ENCODE measurements at regions not wholly inside any gene's neighbourhood (a gene's known extent, or its start where the extent isn't known, plus 50 kb on each side); places are given as distances from the start of the nearest gene placed in this dataset.
A peak's percentile ranks its signal among the peaks of the same experiment; 100 is the strongest.

DNA sequence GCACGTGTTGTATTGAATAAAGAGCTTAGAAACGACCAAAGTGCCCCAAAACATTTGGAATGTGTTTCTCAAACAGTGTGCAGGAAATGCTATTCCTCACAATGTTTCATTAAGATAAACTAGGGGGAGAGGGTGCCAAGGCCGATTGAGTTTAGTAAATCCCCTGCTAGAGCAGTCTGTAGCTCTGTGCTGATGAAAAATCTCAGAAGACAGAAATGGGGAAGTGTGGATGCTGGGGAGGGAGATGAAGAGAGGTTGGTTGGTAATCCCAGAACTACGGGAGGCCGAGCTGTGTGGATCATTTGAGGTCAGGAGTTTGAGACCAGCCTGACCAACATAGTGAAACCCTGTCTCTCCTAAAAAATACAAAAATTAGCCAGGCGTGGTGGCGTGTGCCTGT, 121.2 kb downstream of the FOXB1 start:
- Histone ChIP-seq H3K4me3 (no peak overlapping the region), H3K36me3 (no peaks in the 10 kb centered on the region), H3K27ac (no peak overlapping the region), H3K4me1 (peaks cover 5 to 6% of the 10 kb centered on the region in 2 donors), H3K27me3 (no peaks in the 10 kb centered on the region), H3K9me3 (no peaks in the 10 kb centered on the region)
- TF ChIP-seq POLR2A (IDR thresholded peaks at IDR 0.05), result no peak
- TF ChIP-seq, protein P1, sequence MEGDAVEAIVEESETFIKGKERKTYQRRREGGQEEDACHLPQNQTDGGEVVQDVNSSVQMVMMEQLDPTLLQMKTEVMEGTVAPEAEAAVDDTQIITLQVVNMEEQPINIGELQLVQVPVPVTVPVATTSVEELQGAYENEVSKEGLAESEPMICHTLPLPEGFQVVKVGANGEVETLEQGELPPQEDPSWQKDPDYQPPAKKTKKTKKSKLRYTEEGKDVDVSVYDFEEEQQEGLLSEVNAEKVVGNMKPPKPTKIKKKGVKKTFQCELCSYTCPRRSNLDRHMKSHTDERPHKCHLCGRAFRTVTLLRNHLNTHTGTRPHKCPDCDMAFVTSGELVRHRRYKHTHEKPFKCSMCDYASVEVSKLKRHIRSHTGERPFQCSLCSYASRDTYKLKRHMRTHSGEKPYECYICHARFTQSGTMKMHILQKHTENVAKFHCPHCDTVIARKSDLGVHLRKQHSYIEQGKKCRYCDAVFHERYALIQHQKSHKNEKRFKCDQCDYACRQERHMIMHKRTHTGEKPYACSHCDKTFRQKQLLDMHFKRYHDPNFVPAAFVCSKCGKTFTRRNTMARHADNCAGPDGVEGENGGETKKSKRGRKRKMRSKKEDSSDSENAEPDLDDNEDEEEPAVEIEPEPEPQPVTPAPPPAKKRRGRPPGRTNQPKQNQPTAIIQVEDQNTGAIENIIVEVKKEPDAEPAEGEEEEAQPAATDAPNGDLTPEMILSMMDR (IDR thresholded peaks at IDR 0.05 in 4 of 5, conservative IDR thresholded peaks at IDR 0.05 in 1 of 5), result no peak
- DNase-seq (no peak), ATAC-seq (no peak)
- in situ Hi-C loops (cut with MboI; ENCODE audit: low sequenced_read_pairs in 4 of 4) (no loop called here), intact Hi-C loops (cut with DNase I; ENCODE audit: low total_unique reads) (no loop called here)

DNA sequence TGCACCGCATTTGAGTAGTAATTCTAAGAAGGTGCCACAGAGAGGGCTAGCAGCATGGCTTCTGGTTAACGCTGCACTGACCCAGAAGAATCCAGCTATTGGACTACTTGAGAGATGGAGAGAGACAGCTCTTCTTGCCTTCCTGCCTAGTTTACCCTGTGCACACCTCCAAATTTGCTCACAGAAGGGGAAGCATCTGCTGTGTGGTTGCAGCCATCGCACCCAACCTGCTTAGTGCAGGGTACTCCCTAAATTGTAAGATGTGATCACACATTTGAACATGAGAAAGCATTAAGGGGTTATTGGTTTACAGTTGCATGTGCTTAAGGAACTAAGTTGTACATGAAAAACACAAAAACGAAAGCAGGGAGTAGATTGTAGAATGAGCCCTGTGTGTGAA, 122.1 kb downstream of the FOXB1 start:
- TF ChIP-seq POLR2A (IDR thresholded peaks at IDR 0.05), result no peak
- TF ChIP-seq, protein P1 (IDR thresholded peaks at IDR 0.05 in 4 of 5, conservative IDR thresholded peaks at IDR 0.05 in 1 of 5), result no peak
- no peak for ATAC-seq
- intact Hi-C loops (cut with DNase I; ENCODE audit: low total_unique reads) (no loop called here), in situ Hi-C loops (cut with MboI; ENCODE audit: low sequenced_read_pairs in 4 of 4) (no loop called here)
- Histone ChIP-seq H3K4me1 (peaks cover 5 to 6% of the 10 kb centered on the region in 2 donors), H3K36me3 (no peaks in the 10 kb centered on the region), H3K27me3 (no peaks in the 10 kb centered on the region), H3K27ac (no peak overlapping the region), H3K9me3 (no peaks in the 10 kb centered on the region), H3K4me3 (no peak overlapping the region)
- DNase-seq, result no peak

DNA sequence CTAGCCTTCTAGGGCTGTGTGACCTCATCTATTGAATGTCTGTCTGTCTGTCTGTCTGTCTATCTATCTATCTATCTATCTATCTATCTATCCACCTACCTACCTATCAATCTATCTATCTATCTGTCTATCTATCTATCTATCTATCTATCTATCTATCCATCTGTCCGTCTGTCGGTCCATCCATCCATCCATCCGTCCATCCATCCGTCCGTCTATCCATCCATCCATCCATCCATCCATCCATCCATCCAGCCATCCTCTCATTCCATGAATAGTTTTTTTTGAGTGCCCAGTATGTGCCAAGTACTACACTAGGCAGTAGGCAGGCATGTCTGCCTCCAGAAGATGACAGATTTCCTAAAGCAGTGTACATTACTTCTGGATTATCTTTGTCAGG, 122.5 kb downstream of the FOXB1 start:
- in situ Hi-C loops (cut with MboI; ENCODE audit: low sequenced_read_pairs in 4 of 4), result no loop called here
- H3K9me3 ChIP-seq, result no peaks in the 10 kb centered on the region
- DNase-seq (no peak), ATAC-seq (no peak)
- H3K27ac ChIP-seq, result no peak overlapping the region
- intact Hi-C loops (cut with DNase I; ENCODE audit: low total_unique reads), result loop anchor here (1.0 kb wide), 1 partner anchor 437 kb away; the partner anchor contains the start of gene BNIP2
- no peak for TF ChIP-seq POLR2A (IDR thresholded peaks at IDR 0.05)
- TF ChIP-seq, protein P1 (IDR thresholded peaks at IDR 0.05 in 4 of 5, conservative IDR thresholded peaks at IDR 0.05 in 1 of 5), result no peak
- H3K4me1 ChIP-seq, result peaks cover 5 to 6% of the 10 kb centered on the region in 2 donors
- H3K36me3 ChIP-seq, result no peaks in the 10 kb centered on the region
- no peak overlapping the region for H3K4me3 ChIP-seq
- no peaks in the 10 kb centered on the region for H3K27me3 ChIP-seq

DNA sequence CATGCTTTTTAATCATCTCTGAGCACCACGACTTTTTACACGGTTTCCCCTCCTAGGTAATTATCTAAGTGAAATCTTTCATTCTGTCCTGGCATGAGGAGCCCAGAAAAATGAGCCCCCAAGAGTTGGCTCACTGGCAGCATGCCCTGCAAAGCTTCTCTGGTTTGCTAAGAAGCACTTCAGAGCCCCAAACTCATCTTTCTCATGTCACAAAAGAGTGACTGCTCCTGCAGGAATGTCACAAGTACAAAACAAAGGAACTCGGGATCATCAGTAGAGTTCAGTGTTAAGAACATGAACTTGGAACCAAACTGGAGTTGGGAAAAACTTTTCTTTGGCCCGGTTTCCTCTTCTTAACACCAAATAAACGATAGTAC, 123.9 kb downstream of the FOXB1 start:
- no peaks in the 10 kb centered on the region for H3K9me3 ChIP-seq
- no peaks in the 10 kb centered on the region for H3K27me3 ChIP-seq
- in situ Hi-C loops (cut with MboI; ENCODE audit: low sequenced_read_pairs in 4 of 4), result no loop called here
- H3K36me3 ChIP-seq, result no peaks in the 10 kb centered on the region
- TF ChIP-seq POLR2A (IDR thresholded peaks at IDR 0.05), result no peak
- TF ChIP-seq, protein P1 (IDR thresholded peaks at IDR 0.05 in 4 of 5, conservative IDR thresholded peaks at IDR 0.05 in 1 of 5), result no peak
- H3K4me1 ChIP-seq, result peaks cover 5 to 6% of the 10 kb centered on the region in 2 donors
- intact Hi-C loops (cut with DNase I; ENCODE audit: low total_unique reads), result loop anchor here (1.0 kb wide), 1 partner anchor 439 kb away; the partner anchor contains the start of gene BNIP2
- peak overlapping the region; percentile 32 to 61 (median 56) for H3K27ac ChIP-seq
- ATAC-seq, result peak; percentile 23 to 33
- H3K4me3 ChIP-seq, result peak overlapping the region; percentile 55 to 63 (median 58)
- no peak for DNase-seq

DNA sequence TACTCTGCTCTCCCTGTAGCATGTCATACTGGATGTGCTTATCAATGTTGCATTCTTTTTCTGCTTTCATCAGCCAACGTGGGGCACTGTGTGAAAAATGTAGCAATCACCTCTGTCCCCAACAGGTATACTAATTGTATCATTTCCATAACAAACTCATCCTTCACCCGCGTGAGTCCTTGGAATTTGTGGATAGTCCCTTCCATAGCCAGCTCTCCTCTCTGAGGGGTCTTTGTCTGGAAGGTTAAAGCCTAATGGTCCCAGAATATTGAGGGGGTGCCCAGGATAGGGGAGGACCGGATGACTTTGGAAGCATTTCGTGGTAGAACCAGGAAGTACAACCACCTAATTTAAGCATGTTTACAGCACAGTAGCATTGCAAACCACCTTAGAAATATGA, 124.6 kb downstream of the FOXB1 start:
- no peaks in the 10 kb centered on the region for H3K9me3 ChIP-seq
- DNase-seq (no peak), ATAC-seq (no peak)
- H3K27me3 ChIP-seq, result no peaks in the 10 kb centered on the region
- no peak overlapping the region for H3K27ac ChIP-seq
- peaks cover 5 to 6% of the 10 kb centered on the region in 2 donors for H3K4me1 ChIP-seq
- intact Hi-C loops (cut with DNase I; ENCODE audit: low total_unique reads), result no loop called here
- no peaks in the 10 kb centered on the region for H3K36me3 ChIP-seq
- H3K4me3 ChIP-seq, result no peak overlapping the region
- in situ Hi-C loops (cut with MboI; ENCODE audit: low sequenced_read_pairs in 4 of 4), result no loop called here
- TF ChIP-seq, protein P1 (IDR thresholded peaks at IDR 0.05 in 4 of 5, conservative IDR thresholded peaks at IDR 0.05 in 1 of 5), result no peak
- no peak for TF ChIP-seq POLR2A (IDR thresholded peaks at IDR 0.05)
